HFF-Myc (cell line): ENCODE measurements at regions not wholly inside any gene's neighbourhood (a gene's known extent, or its start where the extent isn't known, plus 50 kb on each side); places are given as distances from the start of the nearest gene placed in this dataset.

Experiments used
- DNase-seq: peaks from one replicate; pipeline ENCODE4 v3.0.0-alpha.2; 2011; ENCODE audit warnings: low read depth; ENCODE audit errors: extremely low read depth
- H3K4me3 ChIP-seq: replicated peaks from 2 replicates; pipeline ENCODE4 v1.5.1; 2011; ENCODE audit warnings: low read depth, mild to moderate bottlenecking, control low read depth, low read length
- TF ChIP-seq, protein P1 (sequence below): IDR thresholded peaks from 2 replicates; pipeline ENCODE4 v1.5.1; 2012; ENCODE audit warnings: mild to moderate bottlenecking, low read depth, low read length, control low read depth; ENCODE audit errors: missing control alignments

DNA sequence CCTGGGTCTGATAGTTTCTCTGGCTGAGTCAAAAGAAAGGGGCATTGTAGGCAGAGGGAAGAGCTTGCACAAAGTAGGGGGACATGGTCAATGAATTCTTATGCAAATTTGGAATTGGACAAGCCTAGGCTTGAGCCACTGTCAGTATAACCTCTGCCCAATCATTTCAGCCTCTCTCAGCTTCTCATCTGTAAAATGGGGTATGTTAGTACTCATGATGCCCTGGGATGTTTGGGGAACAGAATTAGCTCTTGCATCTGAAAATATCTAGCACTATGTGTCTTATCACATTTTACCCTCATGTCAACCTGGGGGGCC, 148.6 kb downstream of the DHX35 start:
- TF ChIP-seq, protein P1, sequence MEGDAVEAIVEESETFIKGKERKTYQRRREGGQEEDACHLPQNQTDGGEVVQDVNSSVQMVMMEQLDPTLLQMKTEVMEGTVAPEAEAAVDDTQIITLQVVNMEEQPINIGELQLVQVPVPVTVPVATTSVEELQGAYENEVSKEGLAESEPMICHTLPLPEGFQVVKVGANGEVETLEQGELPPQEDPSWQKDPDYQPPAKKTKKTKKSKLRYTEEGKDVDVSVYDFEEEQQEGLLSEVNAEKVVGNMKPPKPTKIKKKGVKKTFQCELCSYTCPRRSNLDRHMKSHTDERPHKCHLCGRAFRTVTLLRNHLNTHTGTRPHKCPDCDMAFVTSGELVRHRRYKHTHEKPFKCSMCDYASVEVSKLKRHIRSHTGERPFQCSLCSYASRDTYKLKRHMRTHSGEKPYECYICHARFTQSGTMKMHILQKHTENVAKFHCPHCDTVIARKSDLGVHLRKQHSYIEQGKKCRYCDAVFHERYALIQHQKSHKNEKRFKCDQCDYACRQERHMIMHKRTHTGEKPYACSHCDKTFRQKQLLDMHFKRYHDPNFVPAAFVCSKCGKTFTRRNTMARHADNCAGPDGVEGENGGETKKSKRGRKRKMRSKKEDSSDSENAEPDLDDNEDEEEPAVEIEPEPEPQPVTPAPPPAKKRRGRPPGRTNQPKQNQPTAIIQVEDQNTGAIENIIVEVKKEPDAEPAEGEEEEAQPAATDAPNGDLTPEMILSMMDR = no peak
- DNase-seq = no peak
- H3K4me3 ChIP-seq = no peak overlapping the region

DNA sequence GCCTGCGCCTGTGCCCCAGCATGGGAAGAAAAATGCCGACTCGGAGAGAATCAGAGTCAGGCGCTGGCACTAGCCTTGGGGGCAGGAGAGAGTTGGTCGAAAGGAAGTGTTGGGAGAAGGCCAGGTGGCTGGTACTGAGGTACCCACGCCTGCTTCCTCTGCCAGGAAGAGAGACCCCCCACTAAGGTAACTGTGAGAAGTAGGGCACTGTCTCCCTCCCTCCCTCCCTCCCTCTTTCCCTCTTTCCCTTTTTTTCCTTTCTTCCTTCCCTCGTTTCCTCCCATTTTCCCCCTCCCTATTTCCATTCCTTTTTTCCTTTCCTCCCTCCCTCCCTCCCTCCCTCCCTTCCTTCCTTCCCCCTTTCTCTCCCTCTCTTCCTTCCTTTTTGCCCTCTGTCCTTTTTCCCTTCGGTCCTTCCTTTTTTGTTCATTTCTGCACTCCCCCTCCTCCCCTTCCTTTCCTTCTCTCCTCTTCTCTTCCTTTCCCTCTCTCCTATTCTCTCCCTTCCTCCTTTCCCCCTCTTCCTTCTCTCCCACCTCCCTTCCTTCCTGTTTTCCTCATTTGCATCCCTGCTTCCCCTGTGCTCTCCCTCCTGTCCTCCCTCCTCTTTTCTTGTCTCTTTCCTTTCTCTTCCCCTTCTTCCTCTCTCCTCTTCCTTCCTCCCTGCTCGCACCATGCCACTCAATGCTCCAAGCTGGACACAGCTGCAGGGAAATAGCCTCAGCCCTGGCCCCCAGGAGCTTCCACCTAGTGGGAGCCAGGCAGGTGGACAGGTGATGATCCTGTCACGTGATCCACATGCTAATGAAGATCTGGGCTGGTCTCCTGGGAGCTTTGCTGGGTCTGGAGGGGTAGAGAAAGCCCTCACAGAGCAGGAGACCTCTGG, 148.0 kb downstream of the DHX35 start:
- H3K4me3 ChIP-seq = no peak overlapping the region
- no peak for DNase-seq
- TF ChIP-seq, protein P1 = no peak

DNA sequence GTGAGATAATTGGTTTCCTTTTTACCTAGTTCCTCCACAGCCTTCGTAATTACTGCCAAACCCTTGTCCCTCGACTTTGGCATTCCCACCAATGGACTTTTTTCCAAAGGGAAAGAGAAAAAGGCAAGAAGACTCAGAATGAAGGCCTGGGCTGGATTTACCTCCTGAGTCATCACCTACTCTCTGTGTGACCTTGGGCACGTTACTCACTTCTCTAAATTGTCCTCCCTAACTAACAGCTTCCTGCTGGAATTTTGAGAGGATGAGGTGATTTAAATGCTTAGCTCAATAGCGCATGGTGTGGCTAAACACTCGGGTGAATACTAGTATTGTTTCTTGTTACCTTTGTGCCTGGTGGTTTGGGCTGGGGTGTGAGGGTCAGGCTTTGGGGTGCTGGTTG, 146.6 kb downstream of the DHX35 start:
- H3K4me3 ChIP-seq = no peak overlapping the region
- TF ChIP-seq, protein P1 = no peak
- no peak for DNase-seq

DNA sequence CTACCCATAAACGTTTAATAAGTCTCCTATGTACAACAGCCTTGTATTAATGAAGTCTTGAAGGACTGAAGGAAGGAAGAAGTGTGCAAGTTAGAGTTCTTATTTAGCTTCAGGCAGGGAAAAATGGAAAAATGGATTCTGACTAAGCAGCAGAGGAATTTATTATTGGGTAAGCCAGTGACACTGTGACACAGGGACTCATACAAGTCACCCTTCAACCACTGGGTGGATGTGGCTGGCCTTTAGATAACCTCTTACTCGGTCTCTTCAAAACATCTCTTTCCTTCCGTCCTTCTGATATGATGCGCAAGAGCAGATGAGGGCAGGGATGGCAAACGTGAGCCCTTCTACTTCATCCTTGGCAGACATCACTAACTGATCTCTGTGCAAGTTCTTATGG, 145.6 kb downstream of the DHX35 start:
- H3K4me3 ChIP-seq = no peak overlapping the region
- TF ChIP-seq, protein P1 = no peak
- no peak for DNase-seq

DNA sequence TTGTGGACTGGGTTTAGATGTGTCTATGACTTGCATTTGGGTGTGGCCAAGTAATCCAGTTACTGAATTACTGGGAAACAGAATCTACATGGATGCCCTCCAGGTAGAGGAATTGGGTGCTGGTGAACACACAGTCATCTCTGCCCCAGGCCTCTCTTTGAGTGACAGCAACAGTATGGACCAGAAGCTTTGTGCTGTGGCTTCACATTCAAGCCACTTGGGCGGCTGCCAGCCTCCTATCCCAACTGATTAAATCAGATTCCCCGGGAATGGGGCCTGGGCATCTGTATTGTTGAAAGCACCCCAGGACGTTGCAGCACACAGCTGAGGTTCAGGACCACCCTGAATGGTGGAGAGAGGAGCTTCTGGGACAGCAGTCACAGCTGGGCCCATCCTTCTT, 144.6 kb downstream of the DHX35 start:
- TF ChIP-seq, protein P1 = no peak
- H3K4me3 ChIP-seq = no peak overlapping the region
- DNase-seq = no peak

DNA sequence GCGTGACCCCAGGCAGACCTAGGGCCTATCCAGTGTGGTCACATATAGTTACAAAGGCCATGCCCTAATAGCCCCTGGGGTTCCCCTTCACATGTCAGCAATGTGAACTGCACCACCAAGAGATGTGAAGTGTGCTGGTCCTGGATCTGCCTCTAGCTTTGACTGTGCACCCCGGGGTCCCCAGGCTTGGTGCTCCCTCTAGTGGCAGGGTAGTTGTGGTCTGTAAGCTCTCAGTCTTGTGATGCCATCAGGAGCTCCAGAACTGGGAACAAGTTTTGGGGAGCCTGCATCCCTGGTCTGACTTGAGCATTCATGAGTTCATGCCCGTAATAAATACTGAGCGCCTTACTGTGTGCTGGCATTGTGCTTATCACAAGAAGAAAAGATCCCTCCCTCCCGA, 143.4 kb downstream of the DHX35 start:
- DNase-seq = no peak
- TF ChIP-seq, protein P1 = peak; percentile 12
- H3K4me3 ChIP-seq = no peak overlapping the region

DNA sequence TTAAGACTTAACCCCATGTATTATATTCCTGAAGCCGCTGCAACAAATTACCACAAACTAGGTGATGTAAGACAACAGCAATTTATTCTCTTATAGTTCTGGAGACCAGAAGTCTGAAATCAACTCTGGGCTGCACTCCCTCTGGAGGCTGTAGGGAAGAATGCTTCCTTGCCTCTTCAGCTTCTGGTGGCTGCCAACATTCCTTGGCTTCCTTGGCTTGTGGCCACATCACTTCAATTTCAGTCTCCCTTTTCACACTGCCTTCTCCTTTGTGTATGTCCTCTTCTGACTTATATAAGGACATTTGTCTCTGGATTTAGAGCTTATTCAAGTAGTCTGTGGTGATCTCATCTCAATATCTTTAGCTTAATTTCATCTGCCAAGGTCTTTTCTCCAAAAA, 141.6 kb downstream of the DHX35 start:
- no peak overlapping the region for H3K4me3 ChIP-seq

More for the DNA sequence above, 141.6 kb downstream of the DHX35 start:
- no peak for DNase-seq
- TF ChIP-seq, protein P1 = peak; percentile 22
